Right hindlimb (tissue), 1 donor: ENCODE measurements at regions not wholly inside any gene's neighbourhood (a gene's known extent, or its start where the extent isn't known, plus 50 kb on each side); places are given as distances from the start of the nearest gene placed in this dataset.
A peak's percentile ranks its signal among the peaks of the same experiment; 100 is the strongest.

Source experiments
- DNase-seq: peaks from one replicate; pipeline ENCODE4 v3.0.0-alpha.2; 2018

DNA sequence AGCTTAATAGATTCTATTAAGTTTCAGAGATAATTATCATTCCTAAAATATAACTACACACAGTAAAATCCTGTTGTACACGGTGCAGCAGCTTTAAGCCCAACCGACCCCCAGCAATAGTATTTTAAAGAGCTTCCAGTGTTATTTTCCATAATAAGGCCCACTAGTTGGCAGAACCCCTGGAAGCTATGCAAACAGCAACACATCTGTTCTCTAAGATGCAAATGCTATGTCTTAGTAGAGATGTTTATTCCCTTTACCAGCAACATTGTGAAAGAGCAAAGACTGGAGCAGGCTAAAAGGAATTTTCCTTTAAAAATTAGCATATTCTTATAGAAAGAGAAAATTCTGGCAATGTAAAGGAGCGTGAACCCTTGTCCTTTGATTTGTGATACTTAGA, 819.7 kb upstream of the ALCAM start:
- no peak for DNase-seq

DNA sequence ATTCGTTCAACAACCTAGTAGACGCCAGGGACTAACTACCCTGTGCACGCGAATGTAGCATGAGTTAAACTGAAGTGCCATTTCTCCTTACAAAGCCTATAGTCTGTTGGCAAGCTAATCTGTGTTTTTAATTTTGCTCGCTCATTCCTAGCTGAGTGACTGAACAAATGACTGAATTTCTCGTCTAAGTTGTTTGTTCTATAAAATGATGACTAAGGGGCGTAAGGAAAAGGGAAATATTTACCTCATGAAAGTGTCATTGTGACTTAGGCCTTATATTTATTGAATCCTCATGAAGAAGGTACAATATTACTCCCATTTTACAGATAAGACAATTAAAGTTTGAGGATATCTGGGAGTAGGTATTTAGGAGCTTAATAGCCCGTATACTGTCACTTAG, 818.3 kb upstream of the ALCAM start:
- DNase-seq = no peak

DNA sequence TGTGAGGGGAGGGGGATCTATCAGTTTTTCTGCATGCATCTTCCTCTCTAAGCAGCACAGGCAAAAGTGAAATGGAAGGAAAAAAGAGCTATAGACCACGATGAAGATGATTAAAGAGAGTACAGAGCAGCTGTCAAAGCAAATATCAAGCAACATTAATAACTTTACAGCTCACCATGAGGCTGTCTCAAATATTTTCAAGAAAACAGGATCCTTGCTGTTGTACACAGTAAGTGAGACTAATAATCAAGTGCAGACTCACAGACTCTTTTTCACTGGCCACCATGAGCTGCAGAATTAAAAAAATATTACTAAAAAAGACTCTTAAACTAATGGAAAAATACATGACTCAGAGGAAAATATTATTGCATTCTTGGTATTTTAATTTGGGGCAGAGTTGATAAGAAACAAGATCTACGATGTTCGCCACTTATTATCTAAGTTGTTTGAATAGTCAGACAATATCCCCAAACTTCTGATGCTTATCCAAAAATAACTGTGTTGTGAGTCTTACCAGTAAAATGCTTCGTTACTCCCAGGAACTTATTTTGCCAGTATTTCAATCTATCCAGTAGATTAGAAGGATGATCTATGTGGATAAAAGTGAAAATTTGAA, 817.5 kb upstream of the ALCAM start:
- no peak for DNase-seq

DNA sequence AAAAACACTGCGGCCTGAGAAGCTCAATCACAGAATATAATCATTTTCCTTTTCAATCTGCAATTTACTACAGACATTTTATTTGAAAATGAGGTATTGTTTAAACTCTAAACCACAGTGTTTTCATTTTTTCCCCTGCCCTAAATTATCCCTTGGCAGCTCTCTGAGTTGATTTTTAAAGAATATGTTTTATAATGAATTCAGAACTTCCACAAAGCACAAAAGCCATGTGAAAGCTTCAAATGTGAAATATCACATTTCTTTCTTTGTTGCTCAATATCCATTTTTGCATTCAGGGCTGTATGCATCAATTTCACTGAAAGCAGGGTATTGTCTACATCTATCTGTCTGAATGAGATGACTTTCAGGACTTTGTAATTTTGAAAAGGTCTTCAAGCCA, 813.6 kb upstream of the ALCAM start:
- no peak for DNase-seq

DNA sequence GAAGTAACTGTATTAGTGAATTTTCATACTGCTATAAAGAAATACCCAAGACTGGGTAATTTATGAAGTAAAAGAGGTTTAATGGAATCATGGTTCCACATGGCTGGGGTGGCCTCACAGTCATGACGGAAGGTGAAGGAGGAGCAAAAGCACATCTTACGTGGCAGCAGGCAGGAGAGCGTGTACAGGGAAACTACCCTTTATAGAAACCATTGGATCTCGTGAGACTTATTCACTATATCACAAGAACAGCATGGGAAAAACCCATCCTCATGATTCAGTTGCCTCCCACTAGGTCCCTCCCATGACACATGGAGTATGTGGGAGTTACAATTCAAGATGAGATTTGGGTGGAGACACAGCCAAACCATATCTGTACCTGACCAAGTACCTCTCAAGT, 812.3 kb upstream of the ALCAM start:
- no peak for DNase-seq

DNA sequence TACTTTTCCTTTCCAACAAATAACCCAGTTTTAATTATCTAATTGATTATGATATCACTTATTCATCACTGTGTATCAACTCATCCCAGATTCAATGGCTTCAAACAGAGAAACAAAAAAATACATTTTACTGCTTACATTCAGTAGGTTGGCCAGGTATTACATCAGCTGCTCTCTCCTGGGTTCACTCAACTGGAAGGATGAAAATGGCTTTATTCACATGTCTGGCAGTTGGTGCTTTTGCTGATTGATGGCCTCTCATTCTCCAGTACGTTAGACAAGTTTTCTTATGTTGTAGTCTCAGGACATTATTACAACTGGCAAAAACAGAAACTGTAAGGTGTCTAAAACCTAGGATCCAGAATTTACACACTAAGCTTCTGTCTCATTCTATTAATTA, 811.0 kb upstream of the ALCAM start:
- DNase-seq = no peak

DNA sequence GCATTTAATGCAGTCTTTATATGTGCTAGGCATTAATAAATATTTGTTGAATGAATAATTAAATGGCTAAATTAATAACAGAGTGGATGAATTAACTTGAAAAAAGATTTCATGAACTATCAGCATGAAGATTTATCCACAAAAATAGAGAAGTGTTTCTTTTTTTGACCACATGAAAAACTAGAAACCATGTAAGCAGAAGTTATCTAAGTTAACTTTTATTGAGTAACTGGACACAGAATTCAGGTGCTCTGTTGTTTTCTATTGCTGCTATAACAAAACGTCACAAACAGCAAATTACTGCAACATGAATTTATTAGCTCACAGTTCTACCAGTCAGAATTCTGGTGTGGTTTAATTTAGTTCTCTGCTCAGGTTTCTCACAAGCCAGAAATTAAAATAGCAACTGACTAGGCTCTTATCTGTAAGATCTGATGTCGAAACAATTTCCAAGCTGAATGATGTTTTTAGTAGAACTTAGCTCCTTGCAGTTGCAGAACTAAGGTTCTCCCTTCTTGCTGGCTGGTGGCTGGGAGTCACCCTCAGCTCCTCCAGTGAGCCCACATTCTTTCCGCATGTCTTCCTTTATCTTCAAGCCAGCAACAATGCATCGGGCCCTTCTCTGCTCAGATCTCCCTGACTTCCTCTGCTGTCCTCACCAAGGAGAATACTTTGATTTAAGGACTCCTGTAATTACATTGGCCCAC, 810.2 kb upstream of the ALCAM start:
- no peak for DNase-seq

DNA sequence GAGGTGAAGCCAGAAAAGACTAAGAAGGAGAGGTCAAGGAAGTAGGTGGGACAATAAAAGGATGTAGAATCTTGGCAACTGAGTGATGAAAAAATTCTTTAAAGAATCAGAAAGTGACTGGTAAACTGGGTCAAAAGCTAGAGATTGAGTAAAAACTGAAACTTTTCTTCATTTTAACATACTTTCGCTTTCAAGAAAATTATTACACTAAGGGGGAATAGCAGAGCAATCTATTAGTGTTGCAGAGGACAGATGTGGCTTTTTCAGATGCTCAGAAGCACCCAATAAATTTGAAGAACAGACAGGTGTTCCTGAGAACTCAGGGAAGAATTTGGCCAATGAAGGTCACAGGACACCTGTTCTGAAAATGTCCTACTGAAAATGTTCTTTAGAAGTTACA, 805.4 kb upstream of the ALCAM start:
- DNase-seq = no peak

DNA sequence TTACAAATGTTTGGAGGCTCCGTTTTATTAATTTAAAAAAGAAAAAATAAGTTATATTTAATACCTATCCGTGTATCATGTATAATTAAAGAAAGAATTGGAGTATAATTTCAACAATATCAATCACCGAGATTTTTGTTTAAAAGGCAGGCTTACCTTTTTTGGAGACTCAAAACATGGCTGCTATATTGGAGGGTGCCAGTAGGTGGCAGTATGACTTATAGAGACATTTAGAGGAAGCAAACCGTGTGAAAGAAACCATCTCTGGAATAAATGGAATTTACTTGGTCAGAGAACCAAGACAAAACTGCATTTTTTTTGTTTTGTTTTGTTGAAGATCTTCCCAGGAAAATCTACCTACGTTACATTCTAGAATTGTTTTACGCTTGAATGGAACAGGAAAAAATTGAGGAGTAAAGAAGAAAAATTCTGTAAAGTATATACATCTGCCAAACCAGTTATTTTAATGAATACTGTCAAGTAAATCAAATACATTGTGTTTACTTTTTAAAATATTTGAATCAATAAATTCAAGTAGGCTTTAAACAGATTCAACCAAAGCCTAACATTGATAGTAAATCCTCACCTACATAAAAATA, 802.6 kb upstream of the ALCAM start:
- DNase-seq = no peak

DNA sequence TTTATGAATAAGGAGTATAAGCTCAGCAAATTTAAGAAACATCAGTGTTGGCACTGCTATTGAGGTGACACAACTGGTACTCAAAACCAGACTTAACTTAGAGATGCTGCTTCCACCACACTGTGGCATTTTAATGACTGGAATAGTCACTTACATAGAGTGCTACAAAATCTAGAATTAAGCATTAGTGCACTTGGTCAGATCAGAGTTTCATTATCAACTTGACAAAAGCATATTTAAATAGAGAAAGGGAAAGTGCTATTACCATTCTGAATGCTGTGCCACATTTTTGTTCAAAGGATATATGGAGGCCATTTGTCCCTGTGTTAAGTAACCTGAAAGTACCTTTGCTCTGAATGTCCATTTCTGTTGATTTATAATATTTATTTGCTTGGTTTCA, 800.7 kb upstream of the ALCAM start:
- DNase-seq = no peak

DNA sequence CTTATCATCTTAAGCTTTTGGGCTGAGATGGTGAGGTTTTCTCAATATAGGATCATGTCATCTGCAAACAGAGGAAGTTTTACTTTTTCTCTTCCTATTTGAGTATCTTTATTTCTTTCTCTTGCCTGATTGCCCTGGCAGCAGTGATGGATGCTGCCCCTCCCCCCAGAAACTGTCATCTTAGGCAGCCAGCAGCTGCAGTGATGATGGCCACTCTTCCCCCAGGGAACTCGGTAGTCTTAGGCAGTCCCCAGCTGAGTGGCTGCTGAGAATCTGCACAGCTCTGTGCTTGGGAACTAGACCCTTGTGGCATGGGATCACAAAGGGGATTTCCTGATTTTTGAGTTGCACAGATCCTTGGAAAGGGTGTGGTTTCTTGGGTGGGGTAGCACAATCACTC, 791.1 kb upstream of the ALCAM start:
- no peak for DNase-seq

DNA sequence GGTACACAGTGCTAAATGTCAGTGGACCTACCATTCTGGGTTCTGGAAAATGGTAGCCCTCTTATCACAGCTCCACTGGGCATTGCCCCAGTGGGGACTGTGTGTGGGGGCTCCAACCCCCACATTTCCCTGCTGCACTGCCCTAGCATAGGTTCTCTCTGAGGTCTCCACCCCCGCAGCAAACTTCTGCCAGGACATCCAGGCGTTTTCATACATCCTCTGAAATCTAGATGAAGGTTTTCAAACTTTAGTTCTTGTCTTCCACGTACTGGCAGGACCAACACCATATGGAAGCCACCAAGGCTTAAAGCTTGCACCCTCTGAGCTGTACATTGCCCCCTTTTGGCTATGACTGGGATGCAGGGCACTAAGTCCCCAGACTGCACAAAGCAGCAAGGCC, 788.2 kb upstream of the ALCAM start:
- DNase-seq = no peak

DNA sequence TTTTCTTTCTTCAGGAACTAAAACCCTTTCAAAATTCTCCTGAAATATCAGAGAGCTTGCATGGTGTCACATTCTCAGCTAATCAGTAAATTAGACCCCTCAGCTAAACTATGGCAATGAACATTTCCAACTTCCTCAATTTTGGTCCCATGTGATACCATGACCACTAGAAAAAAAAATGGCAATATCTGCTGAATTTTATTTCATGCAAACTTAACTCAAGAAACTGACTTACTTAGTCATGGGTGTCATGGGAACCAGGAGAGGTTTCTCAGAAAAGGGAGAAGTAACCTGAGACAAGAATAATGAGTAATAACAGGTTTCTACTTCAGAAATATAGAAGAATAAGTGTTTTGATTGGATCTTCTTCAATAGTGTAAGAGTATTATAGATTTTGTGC, 784.6 kb upstream of the ALCAM start:
- no peak for DNase-seq

DNA sequence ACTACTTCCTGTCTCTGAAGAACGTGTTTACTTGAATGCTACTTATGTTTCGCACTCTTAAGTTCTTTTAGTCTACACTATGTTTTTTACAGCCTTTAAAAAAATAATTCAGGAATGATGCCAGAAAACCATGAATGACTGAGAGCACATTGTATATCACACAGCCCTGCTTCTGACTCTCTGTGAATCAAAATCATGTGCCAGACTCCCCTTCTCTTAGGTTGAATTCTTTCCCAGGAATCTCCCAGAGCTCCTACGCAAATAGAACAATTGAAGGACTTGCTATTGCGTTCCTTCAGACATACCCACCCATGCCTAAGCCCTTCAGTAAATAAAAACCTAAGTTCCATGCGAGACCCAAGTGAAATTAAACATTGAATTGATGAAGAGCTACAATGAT, 782.0 kb upstream of the ALCAM start:
- no peak for DNase-seq

DNA sequence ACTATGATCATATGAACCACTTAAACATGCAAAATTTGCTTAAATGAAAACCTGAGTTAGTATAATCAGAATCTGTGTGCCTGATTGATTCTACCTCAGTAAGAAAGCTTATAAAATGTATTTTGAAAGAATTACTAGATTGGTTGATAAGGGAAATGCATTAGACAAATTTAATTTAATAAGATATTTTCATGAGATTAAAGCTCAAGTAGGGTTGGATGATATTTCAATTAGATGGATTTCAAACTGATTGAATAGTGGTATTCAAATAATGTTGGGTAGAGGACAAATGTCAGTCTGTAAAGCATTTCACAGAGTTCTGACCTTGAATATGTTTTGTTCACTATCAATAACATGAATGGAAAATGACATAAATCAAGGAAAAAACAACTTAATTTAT, 780.4 kb upstream of the ALCAM start:
- no peak for DNase-seq

DNA sequence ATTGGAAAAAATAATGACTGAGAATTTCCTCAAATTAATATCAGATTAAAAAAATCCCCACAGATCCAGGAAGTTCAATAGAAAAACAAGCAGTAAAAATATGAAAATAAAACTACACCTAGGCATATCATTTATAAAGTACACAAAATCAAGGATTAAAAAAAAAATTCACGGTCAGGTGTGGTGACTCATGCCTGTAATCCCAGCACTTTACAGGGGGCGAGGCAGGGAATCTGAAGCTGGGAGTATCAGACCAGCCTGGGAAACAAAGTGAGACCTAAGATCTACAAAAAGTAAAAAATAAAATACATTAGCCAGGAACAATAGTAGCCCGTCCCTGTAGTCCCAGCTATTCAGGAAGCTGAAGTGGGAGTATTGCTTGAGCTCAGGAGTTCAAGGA, 778.3 kb upstream of the ALCAM start:
- no peak for DNase-seq

DNA sequence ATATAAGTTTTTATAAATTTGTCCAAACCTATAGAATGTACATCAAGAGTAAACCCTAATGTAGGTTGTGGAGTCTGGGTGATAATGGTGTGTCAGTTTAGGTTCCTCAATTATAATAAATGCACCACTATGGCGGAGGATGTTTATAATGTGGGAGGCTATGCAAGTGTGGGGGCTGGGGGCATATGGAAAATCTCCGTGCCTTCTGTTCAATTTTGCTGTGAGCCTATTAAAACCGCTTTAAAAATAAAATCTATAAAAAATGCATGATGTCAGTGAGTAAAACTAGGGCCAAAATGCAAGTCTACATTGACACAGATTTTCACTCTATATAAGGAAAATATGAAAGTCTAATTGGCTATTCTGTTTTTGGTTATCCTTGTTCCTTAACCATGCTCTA, 774.9 kb upstream of the ALCAM start:
- no peak for DNase-seq

DNA sequence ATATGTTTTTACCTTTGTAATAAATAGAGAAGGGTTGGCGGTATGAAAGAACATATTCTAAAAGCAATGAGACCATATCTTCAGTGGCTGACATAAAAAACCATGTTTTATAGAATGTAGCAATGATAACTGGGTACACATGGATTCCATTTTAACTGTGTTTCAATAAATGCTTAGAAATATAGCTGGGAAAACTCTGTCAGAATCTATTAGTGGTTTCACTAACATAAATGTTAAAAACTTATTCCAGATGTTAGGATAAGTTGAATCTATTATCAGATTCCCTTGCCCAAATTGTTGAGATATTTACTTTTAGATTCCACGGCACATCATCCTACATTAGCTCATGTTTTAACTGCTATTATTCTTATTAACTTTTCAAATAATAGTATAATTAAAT, 772.2 kb upstream of the ALCAM start:
- no peak for DNase-seq

DNA sequence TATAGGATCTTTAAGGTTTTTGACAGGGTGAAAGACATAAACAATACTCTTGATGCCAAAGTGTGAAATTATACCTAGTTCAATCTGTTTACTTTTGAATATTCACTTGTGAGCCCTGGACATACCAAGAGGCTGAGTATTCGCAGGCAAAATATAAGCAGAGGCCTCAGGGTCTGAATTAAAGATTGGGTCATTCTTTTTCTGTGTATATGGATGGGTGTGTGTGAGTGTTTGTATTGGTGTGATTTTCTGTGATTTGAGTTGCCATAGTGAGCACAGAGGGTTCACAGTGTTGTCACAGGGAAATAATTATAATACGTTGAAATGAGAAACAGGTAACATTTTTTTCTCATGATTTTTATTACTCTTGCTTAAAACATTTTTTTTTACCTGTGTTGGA, 770.7 kb upstream of the ALCAM start:
- no peak for DNase-seq

DNA sequence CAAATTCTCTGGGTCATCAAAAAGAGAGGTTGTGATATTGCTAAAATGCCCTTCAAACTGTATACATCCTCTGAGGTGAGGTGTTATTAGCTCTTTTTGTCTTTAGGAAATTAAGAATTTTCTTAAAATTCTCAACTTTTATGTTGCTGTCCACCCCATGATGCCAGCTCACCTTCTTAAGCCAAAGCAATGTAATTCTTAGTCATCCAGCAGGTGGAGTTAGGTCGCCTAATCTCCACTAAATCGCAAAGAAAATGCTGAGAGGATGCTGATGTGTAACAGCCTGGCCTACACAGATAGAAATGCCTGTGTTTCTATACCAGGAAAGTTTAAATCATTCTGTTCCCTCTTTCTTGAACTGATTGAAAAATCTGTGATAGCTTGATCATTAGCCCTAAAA, 770.2 kb upstream of the ALCAM start:
- peak; percentile 17 for DNase-seq

DNA sequence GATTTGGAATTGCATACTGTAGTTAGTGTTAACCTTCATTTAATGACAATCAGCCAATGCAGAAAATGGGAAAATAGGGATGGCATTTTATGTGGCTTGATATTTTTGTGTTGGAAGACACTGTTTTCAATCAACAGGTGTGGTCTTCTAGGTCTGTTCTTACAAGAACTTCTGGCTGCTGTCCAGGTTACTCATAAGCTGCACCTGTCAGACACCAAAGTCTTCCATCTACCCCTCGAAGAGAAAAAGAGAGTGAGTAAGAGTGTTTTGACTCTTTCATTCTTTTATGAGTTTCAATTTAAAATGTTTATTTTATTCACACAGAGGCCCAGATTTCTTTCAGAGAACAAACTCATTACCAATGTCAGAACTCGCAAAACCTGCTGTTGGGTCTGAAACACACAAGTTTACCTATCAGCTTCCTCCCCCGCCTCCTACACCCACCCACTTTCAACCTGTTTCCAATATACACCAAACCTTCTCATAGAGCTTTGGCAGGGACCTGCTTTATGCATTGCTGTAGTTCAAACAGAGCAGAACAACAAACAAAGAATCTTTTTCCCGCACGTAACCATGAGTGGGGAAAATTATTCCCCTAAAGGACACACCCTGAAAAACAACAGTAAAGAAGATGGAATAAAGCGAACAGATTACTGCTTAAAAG, 767.7 kb upstream of the ALCAM start:
- DNase-seq = no peak

DNA sequence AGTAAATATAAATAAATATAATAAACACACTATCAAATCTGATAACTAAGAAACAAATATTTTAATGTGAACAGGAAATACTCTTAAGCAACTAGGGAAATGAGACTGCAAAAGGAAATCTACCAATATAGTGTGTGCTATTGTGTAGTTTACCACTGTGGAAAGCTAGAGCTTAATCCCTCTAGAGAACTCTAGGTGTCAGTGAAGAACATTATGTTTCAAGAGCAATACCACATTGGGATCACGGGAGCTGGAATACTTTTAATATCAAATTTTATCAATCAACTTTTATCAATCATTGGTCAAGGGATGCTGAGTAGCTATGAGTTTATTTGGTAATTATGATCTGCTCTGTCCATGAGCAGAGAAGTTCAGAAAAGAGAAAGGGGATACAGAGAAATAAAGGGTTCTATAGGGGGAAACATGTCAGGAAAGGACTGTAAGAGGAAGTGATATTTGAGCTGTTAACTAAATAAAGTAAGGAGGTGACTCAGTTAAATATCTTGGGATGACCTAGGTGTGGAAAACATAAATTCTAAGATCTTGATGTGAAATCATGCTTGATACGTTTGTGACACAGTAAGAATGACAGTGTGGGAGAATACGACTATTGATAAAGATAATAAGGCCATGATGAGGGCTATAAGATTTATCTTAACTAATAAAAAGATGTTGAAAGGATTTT, 762.2 kb upstream of the ALCAM start:
- no peak for DNase-seq

DNA sequence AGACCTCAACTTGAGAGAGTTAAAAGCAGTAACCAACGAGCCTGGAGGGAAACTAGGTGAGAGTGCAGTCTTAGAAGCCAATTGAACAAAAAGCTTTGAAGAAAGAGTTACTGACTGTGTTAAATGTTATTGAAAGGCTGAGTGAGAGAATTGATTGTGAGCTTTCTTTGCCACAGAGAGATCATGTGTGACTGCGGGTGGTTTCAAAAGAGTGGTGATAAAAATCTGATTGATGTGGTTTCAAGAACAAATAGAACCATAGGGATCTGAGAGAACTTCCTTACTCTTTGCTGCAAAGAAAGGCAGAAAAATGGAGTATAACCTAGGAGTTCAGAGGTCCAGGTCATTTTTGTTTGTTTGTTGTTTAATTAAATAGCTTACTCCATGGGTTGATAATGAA, 759.9 kb upstream of the ALCAM start:
- no peak for DNase-seq
